ENCODE measurements at regions not wholly inside any gene's neighbourhood (a gene's known extent, or its start where the extent isn't known, plus 50 kb on each side); places are given as distances from the start of the nearest gene placed in this dataset.

- TF ChIP-seq POLR2AphosphoS5 (IDR thresholded peaks at IDR 0.05; ENCODE audit: insufficient read depth, low read depth, low read length) (no peak), CTCF (IDR thresholded peaks at IDR 0.05; ENCODE audit: extremely low read depth in 1 of 2, insufficient read depth in 1 of 2, low read depth in 1 of 2, low read length in 2 of 2) (no peak), EZH2 (IDR thresholded peaks at IDR 0.05; ENCODE audit: borderline replicate concordance, low read depth, low read length, severe bottlenecking) (no peak), POLR2A (IDR thresholded peaks at IDR 0.05; ENCODE audit: low read depth, low read length) (no peak)
- TF ChIP-seq, protein P1, sequence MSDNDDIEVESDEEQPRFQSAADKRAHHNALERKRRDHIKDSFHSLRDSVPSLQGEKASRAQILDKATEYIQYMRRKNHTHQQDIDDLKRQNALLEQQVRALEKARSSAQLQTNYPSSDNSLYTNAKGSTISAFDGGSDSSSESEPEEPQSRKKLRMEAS (IDR thresholded peaks at IDR 0.05; ENCODE audit: insufficient read depth, insufficient read length) = no peak
Measured at GRCh38 chr5:27944471-27944870, 906.1 kb upstream of the CDH9 start.

All from endothelial cell of umbilical vein (primary cell).